GM12865 (cell line): ENCODE measurements at regions not wholly inside any gene's neighbourhood (a gene's known extent, or its start where the extent isn't known, plus 50 kb on each side); places are given as distances from the start of the nearest gene placed in this dataset.

Experiments used
- DNase-seq: peaks from one replicate; pipeline ENCODE4 v3.0.0; 2010; ENCODE audit warnings: low read depth
- H3K4me3 ChIP-seq: 2 replicates; pipeline ENCODE4 v1.5.1; 2011; ENCODE audit warnings: mild to moderate bottlenecking, low read depth, low read length, control low read depth
- TF ChIP-seq, protein P1 (sequence below): IDR thresholded peaks from 2 replicates; pipeline ENCODE4 v1.5.1; 2011; ENCODE audit warnings: low read length, control low read depth, low read depth, inconsistent platforms; ENCODE audit not compliant: insufficient read depth; ENCODE audit errors: missing control alignments

DNA sequence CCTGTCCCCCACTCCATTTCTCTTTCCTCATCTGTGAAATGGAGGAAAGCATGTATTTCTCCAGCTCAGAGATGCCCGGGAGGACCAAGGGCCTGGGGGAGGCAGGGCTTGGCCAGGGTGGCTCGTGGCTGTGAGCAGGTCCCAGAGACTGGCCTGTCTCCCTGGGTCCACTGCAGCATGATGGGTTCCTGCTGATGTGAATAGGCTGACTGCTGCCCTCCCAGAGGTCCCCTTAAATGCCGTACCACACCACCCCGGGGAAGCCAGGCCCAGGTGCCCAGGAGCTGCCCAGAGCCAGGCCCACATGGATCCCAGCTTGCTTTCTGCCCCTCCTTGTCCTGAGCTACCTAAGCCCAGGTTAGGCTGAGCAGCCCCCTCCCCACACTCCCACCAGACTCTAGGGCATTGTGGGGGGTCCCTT lies 158.2 kb upstream of the C14orf180 start:
- no peak for DNase-seq
- TF ChIP-seq, protein P1, sequence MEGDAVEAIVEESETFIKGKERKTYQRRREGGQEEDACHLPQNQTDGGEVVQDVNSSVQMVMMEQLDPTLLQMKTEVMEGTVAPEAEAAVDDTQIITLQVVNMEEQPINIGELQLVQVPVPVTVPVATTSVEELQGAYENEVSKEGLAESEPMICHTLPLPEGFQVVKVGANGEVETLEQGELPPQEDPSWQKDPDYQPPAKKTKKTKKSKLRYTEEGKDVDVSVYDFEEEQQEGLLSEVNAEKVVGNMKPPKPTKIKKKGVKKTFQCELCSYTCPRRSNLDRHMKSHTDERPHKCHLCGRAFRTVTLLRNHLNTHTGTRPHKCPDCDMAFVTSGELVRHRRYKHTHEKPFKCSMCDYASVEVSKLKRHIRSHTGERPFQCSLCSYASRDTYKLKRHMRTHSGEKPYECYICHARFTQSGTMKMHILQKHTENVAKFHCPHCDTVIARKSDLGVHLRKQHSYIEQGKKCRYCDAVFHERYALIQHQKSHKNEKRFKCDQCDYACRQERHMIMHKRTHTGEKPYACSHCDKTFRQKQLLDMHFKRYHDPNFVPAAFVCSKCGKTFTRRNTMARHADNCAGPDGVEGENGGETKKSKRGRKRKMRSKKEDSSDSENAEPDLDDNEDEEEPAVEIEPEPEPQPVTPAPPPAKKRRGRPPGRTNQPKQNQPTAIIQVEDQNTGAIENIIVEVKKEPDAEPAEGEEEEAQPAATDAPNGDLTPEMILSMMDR, result no peak
- H3K4me3 ChIP-seq, result no peak overlapping the region

DNA sequence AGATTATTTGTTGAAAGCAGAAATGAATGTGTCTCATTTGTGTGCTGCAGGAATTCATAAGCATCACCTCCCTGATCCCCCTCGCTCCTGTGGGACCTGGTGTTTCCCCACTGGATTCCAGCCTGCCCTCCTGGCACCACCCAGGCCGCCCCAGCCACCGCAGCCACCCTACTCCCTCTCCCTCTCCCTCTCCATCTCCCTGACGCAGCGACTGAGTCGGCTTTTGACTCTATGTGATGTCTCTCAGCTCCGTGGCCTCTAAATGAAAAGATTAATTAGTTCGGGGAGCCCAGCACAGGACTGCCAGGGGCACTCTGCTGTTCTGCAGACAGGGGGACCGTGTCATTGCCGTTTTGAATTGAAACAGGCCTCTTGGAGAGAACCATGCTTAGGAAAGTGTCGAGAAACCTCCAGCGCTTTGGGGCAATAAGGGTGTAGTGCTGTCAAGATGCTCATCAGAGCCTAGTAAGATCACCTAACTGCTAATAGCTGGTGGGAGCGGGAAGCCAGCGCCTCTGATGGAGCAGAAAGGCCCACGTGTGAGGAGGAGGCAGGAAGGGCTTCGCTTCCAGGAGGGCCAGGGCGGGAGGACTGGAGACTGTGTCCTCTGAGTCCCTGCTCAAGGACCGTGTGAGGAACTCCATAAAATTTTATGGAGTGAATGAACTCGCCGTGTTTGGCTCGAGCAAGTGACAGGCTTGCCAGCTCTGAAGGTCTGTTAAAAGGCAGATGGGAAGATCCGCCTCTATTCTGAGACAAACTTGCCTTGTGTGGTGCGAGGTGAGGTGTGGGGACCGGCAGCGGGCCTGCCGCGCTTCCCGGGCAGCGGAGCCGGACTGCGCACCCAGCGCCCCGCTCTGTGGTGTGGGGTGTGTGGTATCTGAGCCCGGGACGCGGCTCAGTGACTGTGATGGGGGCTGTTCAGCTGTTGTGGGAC lies 157.4 kb upstream of the C14orf180 start:
- H3K4me3 ChIP-seq, result no peak overlapping the region
- DNase-seq, result no peak
- TF ChIP-seq, protein P1, result no peak

DNA sequence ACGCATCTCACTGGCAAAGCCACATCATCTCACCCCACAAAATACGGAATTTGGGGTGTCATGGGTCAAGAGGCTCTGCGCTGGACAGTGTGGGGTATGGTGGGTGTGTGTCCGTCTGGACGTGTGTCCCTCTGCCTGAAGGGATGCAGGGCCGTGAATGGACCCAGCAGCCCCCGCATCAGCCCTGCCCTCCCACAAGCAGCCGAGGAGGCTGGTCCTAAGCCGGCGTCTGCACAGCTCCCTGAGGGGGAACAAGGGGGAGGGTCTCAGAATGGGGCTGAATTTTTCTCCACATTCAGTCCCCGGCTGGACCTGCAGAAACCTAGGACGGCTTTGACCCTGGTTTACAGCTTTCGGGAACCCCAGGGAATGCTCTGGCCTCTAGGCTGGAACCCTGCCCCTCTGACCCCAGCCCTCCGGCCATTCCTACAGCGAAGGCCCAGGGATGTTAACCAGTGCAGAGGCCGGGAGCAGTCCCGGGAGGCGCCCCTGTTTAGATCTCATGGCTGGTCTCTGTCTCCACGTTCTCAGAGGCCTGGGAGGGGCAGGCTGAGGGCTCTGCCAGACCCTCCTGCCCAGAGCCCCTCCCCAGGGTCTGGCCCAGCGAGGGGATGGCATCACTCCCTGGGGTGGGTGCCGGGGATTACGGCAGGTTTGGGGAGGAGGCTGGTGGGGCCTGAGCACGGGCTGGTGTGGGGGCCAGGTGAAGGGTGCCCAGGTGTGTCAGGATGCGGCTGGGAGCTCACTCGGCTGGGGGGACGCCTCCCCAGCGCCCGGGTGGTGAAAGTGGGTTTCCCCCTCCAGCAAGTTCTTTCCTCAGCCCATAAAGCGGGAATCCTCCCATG lies 156.5 kb upstream of the C14orf180 start:
- TF ChIP-seq, protein P1, result no peak
- H3K4me3 ChIP-seq, result no peak overlapping the region
- no peak for DNase-seq

DNA sequence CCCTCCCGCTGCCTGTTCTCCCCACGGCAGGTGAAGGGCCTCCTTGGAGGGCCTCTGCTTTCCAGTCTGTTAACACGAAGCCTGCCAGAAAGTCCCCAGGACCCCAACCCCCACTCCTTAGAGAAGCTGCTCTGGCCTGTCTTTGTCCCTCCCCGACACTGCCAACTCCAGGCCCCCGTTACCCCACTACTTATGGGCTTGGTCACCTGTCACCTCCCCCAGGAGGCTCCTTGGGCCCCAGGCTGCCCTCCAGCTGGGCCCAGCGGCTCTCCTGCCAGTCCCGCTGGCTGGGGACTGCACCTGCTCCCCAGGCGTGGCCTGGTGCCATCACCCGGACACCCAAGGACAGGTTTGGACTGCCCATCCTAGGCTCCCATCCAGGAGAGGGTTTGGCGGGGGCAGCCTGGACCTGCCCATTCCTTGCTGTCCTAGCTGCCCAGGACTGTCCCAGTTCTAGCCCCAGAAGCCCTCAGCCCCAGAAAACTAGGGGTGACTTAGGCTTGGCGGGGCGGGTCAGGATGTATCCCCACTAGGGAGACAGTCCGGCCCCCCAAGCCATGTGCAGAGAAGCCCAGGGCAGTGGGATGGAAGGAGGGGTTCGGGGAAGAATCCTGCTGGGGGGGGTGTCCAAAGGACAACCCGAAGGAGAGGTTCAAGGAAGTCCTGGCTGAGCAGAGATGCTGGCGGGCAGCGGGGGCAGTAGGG lies 155.7 kb upstream of the C14orf180 start:
- no peak for DNase-seq

DNA sequence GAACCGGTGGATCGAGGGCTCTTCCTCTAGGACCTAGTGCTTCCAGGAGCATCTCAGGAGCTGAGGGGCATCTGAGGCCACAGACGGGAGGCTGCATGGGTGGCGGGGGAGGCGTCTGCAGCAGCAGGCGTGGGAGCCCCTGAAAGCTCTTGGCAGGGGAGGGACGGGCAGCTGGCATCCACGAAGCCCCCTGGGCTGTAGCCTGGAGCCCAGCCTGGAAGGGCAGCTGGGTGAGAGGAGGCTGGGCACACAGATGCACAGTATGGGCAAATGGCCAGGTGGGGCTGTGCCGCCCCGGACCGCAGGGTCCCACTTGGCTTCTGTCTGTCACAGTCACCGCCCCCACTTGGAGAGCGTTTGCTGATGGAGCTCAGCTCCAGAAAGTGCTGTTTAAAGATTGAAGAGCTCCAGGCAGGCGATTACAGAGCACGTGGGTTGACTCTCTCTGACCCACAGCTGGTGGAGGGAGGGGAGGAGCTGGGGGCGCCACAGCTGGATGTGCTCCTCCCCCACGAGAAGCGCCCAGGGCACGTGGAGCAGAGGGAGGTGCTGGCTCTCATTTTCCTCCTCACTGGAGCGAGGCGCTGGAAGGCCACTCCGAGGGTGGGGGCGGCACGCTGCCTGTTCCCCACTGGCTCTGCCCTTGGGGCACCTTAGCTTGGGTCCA lies 155.0 kb upstream of the C14orf180 start:
- TF ChIP-seq, protein P1, result no peak
- H3K4me3 ChIP-seq, result no peak overlapping the region
- no peak for DNase-seq

More for the DNA sequence above, 155.7 kb upstream of the C14orf180 start:
- no peak overlapping the region for H3K4me3 ChIP-seq
- TF ChIP-seq, protein P1, result no peak

DNA sequence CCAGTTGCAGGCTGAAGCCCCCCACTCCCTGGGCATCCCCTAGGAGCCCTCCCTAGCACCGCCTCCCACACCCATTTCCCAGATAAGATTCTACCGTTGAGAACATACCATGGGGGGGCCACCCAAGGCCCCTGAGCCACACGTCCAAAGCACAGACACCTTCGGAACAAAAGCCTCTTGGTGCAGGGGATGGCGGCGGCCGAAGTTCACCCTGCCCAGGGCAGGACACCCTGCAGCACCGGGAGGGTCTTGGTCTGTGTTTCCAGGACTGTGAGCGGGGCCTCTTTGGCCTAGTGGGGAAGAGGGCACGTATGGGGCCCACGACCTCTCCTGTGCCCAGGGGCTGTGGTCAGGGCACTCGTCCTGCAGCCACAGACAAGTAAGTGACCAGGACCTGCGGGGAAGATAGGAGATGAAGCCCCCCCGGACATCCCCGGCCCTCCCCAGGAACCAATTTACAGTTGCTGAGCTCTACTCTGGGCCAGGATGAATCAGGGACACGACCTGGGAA lies 154.3 kb upstream of the C14orf180 start:
- TF ChIP-seq, protein P1, result no peak
- no peak overlapping the region for H3K4me3 ChIP-seq
- no peak for DNase-seq
